Astrocyte (in vitro differentiated cells and primary cell): ENCODE measurements at regions not wholly inside any gene's neighbourhood (a gene's known extent, or its start where the extent isn't known, plus 50 kb on each side); places are given as distances from the start of the nearest gene placed in this dataset.
"Not testable (repeated sequence)": the region's sequence is repeated elsewhere in the genome, so short reads cannot be mapped to it uniquely, and the experiment has no call there.

Source experiments
- DNase-seq: peaks from one replicate; pipeline ENCODE4 v3.0.0-alpha.2; 2010; ENCODE audit warnings: low read depth
- FAIRE-seq: peaks from 2 replicates; lab custom pipeline; 2011; peaks lifted over from hg19 to GRCh38; lab: Jason Lieb, UNC
- H2AFZ ChIP-seq: 2 replicates; pipeline ENCODE4 v1.6.0; 2012; ENCODE audit warnings: low read depth, low read length, inconsistent platforms
- H3K27ac ChIP-seq: 2 replicates; pipeline ENCODE4 v1.5.1; 2011; ENCODE audit warnings: low read depth, low read length, inconsistent platforms
- H3K27me3 ChIP-seq: 2 replicates; pipeline ENCODE4 v1.6.0; 2011; ENCODE audit warnings: low read length, inconsistent platforms; ENCODE audit not compliant: insufficient read depth
- H3K36me3 ChIP-seq: 2 replicates; pipeline ENCODE4 v1.5.1; 2011; ENCODE audit warnings: low read length, inconsistent platforms; ENCODE audit not compliant: insufficient read depth
- H3K4me1 ChIP-seq: 2 replicates; pipeline ENCODE4 v1.5.1; 2011; ENCODE audit warnings: low read length, inconsistent platforms; ENCODE audit not compliant: insufficient read depth
- H3K4me2 ChIP-seq: 2 replicates; pipeline ENCODE4 v1.6.0; 2012; ENCODE audit warnings: low read length, inconsistent platforms
- H3K4me3 ChIP-seq: 2 replicates; pipeline ENCODE4 v1.5.1; 2011; ENCODE audit warnings: low read depth, mild to moderate bottlenecking, low read length, inconsistent platforms; ENCODE audit not compliant: insufficient read depth
- H3K79me2 ChIP-seq: 2 replicates; pipeline ENCODE4 v1.6.0; 2012; ENCODE audit warnings: mild to moderate bottlenecking, low read length, inconsistent platforms; ENCODE audit not compliant: insufficient read depth
- H3K9ac ChIP-seq: 2 replicates; pipeline ENCODE4 v1.6.0; 2012; ENCODE audit warnings: mild to moderate bottlenecking, low read length, inconsistent platforms
- H3K9me3 ChIP-seq: 2 replicates; pipeline ENCODE4 v1.5.1; 2012; ENCODE audit warnings: low read depth, mild to moderate bottlenecking, low read length, inconsistent platforms; ENCODE audit not compliant: insufficient read depth
- H4K20me1 ChIP-seq: 2 replicates; pipeline ENCODE4 v1.6.0; 2012; ENCODE audit warnings: low read length, inconsistent platforms; ENCODE audit not compliant: insufficient read depth
- H3K27ac Mint-ChIP-seq: one replicate; pipeline ENCODE4 v1.8.0; 2021; ENCODE audit warnings: mild to moderate bottlenecking, mixed read lengths; ENCODE audit not compliant: unreplicated experiment
- H3K27me3 Mint-ChIP-seq: one replicate; pipeline ENCODE4 v1.8.0; 2021; ENCODE audit warnings: low read depth, mixed read lengths; ENCODE audit not compliant: unreplicated experiment
- H3K36me3 Mint-ChIP-seq: one replicate; pipeline ENCODE4 v1.8.0; 2021; ENCODE audit warnings: low read depth, mixed read lengths; ENCODE audit not compliant: unreplicated experiment
- H3K4me1 Mint-ChIP-seq: one replicate; pipeline ENCODE4 v1.8.0; 2021; ENCODE audit warnings: low read depth, mixed read lengths; ENCODE audit not compliant: unreplicated experiment
- H3K4me3 Mint-ChIP-seq: one replicate; pipeline ENCODE4 v1.8.0; 2021; ENCODE audit warnings: mild to moderate bottlenecking, moderate library complexity, mixed read lengths; ENCODE audit not compliant: unreplicated experiment
- H3K9me3 Mint-ChIP-seq: one replicate; pipeline ENCODE4 v1.8.0; 2021; ENCODE audit warnings: mild to moderate bottlenecking, mixed read lengths; ENCODE audit not compliant: unreplicated experiment
- CTCF ChIP-seq: IDR thresholded peaks from 2 replicates; pipeline ENCODE4 v1.5.1; 2011; ENCODE audit warnings: low read depth, mild to moderate bottlenecking, inconsistent platforms, low read length, moderate library complexity; ENCODE audit not compliant: insufficient read depth
- EZH2 ChIP-seq: IDR thresholded peaks from 2 replicates; pipeline ENCODE4 v1.6.1; 2012; ENCODE audit warnings: mild to moderate bottlenecking, low read length, inconsistent platforms; ENCODE audit not compliant: insufficient read depth

- H3K27ac Mint-ChIP-seq: no peak overlapping the region
- peaks cover 7% of the 10 kb centered on the region for H3K9me3 Mint-ChIP-seq
- H3K4me1 Mint-ChIP-seq: no peaks in the 10 kb centered on the region
- H3K27ac ChIP-seq: no peak overlapping the region
- no peaks in the 10 kb centered on the region for H3K27me3 ChIP-seq
- no peak overlapping the region for H3K4me2 ChIP-seq
- no peaks in the 10 kb centered on the region for H3K36me3 Mint-ChIP-seq
- FAIRE-seq: no peak
- no peak overlapping the region for H3K9ac ChIP-seq
- no peaks in the 10 kb centered on the region for H4K20me1 ChIP-seq
- no peaks in the 10 kb centered on the region for H3K4me1 ChIP-seq
- no peak for TF ChIP-seq EZH2
- TF ChIP-seq CTCF: no peak
- no peaks in the 10 kb centered on the region for H3K79me2 ChIP-seq
- H3K36me3 ChIP-seq: no peaks in the 10 kb centered on the region
- no peak for DNase-seq
- no peaks in the 10 kb centered on the region for H3K27me3 Mint-ChIP-seq
- no peak overlapping the region for H2AFZ ChIP-seq
- no peak overlapping the region for H3K4me3 Mint-ChIP-seq
- H3K9me3 ChIP-seq: no peaks in the 10 kb centered on the region
- H3K4me3 ChIP-seq: no peak overlapping the region
Observed at GRCh38 chr17:26775219-26775822, 518.6 kb upstream of the WSB1 start.

GRCh38 chr17:26780187-26780814 is 513.6 kb upstream of the WSB1 start:
- not testable (repeated sequence) for H3K9me3 Mint-ChIP-seq, H3K27me3 ChIP-seq, H3K27ac ChIP-seq, H3K4me1 ChIP-seq, FAIRE-seq, H3K4me2 ChIP-seq, H3K27ac Mint-ChIP-seq, H2AFZ ChIP-seq, H3K79me2 ChIP-seq, H3K4me3 ChIP-seq, H3K4me1 Mint-ChIP-seq, H3K36me3 Mint-ChIP-seq, H3K4me3 Mint-ChIP-seq, H3K27me3 Mint-ChIP-seq, H3K36me3 ChIP-seq, H4K20me1 ChIP-seq, H3K9ac ChIP-seq, DNase-seq
- peaks cover 18% of the 10 kb centered on the region for H3K9me3 ChIP-seq

GRCh38 chr17:26782153-26782552 is 511.8 kb upstream of the WSB1 start:
- H3K36me3 ChIP-seq: no peaks in the 10 kb centered on the region
- H3K79me2 ChIP-seq: no peaks in the 10 kb centered on the region
- H4K20me1 ChIP-seq: no peaks in the 10 kb centered on the region
- DNase-seq: no peak
- TF ChIP-seq EZH2: no peak
- TF ChIP-seq CTCF: no peak
- H3K4me2 ChIP-seq: no peak overlapping the region
- H3K27ac Mint-ChIP-seq: no peak overlapping the region
- H3K27ac ChIP-seq: no peak overlapping the region
- no peak overlapping the region for H2AFZ ChIP-seq
- H3K9me3 Mint-ChIP-seq: peaks cover 8% of the 10 kb centered on the region
- H3K27me3 ChIP-seq: no peaks in the 10 kb centered on the region
- H3K4me1 ChIP-seq: no peaks in the 10 kb centered on the region
- H3K27me3 Mint-ChIP-seq: no peaks in the 10 kb centered on the region
- FAIRE-seq: no peak
- H3K4me1 Mint-ChIP-seq: no peaks in the 10 kb centered on the region
- H3K4me3 Mint-ChIP-seq: no peak overlapping the region
- H3K4me3 ChIP-seq: no peak overlapping the region
- no peak overlapping the region for H3K9ac ChIP-seq
- H3K9me3 ChIP-seq: peaks cover 28% of the 10 kb centered on the region
- no peaks in the 10 kb centered on the region for H3K36me3 Mint-ChIP-seq
